CD4-positive, alpha-beta T cell treated with Interleukin-1 beta for 1 hour (primary cell): ENCODE measurements at regions not wholly inside any gene's neighbourhood (a gene's known extent, or its start where the extent isn't known, plus 50 kb on each side); places are given as distances from the start of the nearest gene placed in this dataset.
"Not testable (repeated sequence)": the region's sequence is repeated elsewhere in the genome, so short reads cannot be mapped to it uniquely, and the experiment has no call there.

ENCODE experiments used
- DNase-seq, 2 donors: peaks; one replicate each; pipeline ENCODE4 v3.0.0-alpha.2; 2020 to 2022

DNA sequence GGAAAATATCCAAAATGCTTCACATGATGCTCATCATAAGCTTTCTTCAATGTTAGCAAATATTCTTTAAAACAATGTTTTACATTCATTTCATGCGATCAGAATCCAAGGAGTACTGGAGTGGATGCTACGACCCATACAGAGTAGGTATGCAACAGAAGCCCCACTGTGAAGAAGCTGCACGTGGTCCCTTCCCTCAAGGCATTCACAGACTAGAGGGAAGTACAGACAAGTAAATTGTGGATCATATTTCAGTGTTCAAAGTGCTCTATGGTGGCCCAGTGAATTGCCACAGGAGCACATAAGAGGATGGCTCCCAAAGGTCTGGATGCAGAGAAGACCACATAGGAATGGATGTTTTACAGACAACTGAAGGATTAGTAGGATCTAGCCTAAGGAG lies 789.9 kb downstream of the IGSF11 start:
- DNase-seq, result no peak

DNA sequence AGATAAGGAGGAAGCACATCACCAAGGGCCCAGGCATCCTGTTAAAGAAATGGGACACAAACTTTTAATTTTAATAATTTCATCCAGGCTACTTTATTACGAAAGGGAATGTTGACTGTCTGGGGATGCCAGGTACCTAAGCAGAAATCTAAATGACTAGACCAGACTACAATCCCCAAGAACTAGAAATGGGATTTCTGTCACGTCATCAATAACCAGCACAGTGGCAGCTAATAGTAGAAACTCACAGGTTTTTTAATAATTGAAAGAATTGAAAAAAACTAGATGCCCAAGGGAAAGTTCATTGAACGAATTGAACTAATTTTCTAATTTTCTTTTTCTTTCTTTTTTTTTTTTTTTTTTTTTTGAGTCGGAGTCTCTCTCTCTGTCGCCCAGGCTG lies 789.3 kb downstream of the IGSF11 start:
- DNase-seq, result no peak

DNA sequence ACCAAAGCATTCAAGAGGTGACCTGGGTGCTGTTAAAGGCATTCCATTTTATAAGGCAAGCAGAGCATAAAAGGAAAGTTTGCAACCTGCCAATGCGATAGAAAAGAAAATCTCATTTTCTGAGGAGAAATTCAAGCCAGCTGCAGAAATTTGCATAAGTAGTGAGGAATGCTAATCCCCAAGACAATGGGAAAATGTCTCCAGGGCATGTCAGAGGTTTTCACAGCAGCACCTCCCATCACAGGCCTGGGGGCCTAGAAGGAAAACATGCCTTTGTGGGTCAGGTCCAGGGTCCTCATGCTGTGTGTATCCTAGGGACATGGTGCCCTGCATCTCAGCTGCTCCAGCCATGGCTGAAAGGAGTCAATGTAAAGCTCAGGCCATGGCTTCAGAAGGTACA lies 775.8 kb downstream of the IGSF11 start:
- DNase-seq, result not testable (repeated sequence)

DNA sequence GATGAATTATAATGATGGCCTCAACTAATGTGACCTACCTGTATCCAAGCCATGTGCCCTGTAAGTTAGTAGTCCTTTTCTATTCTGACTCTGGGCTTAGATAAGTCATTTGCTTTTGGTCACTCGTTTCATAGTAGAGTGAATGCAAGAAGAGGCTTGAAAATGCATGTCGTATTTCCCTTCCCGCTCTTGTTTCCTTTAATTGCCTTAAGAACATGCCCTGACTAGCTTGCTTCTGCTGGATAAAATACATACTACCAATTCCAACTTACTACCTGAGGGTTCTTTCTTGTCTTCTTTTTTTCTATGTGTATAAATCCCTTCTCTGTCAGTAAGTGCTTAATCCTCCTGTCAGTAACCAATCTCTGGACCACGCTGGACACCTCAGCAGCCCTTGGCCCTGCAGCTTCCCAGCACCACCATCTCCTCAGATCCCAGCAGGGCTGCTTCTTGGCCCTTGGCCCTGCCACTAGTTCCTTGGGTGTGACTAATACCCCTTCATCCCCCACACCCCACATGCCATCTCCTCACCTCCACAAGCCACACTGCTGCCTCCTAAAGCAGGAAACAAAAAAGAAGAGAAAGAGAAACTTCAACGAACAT lies 771.7 kb downstream of the IGSF11 start:
- DNase-seq, result no peak

DNA sequence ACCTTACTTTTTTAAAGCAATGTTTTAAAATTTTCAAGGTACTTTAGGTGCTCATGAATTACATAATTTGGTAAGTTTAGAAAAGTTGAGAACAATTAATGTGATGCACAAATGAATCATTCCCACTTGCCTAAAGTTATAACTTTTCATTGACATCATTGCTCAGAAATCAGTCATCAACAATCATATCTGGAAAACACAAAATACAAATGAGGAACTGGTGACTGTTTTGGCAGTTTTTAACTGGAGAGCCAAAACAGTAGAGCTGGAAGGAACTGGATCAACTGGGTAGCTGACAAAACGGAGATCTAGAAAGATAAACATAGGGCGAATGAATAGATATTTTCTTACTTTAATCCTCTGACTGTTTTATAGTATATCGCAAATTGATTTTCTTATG lies 767.1 kb downstream of the IGSF11 start:
- no peak for DNase-seq

DNA sequence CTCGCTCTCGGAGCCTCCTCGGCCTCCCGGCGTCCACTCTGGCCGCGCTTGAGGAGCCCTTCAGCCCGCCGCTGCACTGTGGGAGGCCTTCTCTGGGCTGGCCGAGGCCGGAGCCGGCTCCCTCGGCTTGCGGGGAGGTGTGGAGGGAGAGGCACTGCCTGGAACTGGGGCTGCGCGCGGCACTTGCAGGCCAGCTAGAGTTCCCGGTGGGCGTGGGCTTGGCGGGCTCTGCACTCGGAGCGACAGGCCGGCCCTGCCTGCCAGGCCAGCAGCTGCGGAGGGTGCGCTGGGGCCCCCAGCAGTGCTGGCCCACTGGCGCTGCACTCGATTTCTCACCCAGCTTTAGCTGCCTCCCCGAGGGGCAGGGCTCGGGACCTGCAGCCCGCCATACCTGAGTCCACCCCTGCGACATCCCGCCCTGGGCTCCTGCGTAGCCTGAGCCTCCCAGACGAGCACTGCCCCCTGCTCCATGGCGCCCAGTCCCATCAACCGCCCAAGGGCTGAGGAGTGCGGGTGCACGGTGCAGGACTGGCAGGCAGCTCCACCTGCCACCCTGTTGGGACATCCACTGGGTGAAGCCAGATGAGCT lies 765.0 kb downstream of the IGSF11 start:
- no peak for DNase-seq

DNA sequence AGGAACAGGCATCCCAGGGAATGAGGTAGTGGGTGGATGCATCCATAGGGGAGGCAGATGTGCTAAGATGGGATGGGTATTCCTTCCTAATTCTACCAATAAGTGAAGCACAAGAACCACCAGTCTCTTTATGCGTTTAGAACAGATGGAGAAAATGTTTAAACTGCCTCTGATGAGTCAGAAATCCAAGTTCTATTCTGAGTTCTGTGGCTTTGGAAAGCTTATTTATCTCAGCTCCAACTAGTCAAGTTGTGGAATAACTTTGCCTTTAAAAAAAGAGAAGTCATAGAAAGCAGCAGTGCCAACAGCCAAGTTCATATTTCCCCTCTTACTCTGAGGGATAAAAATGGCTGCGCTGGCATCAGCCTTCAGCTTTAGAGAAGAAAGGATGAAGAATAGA lies 761.7 kb downstream of the IGSF11 start:
- DNase-seq, result no peak

DNA sequence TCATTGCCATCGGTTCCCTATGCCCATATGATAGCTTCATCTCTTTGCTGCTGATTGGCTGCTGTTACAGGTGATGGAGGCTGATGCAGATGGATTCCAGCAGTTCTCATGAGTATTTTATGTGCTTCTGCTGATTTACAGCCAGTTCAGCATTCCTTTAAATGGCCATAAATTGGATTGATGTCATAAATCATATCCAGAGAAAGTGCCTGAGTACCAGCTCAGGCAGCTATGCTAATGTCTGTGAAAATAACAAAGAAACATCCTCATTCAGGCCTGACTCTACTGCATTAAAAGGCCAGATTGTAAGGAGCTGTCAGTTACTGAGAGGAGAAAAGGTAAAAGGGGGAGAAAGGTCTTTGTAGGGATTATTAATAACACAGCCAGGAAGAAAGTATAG lies 756.8 kb downstream of the IGSF11 start:
- DNase-seq, result no peak

DNA sequence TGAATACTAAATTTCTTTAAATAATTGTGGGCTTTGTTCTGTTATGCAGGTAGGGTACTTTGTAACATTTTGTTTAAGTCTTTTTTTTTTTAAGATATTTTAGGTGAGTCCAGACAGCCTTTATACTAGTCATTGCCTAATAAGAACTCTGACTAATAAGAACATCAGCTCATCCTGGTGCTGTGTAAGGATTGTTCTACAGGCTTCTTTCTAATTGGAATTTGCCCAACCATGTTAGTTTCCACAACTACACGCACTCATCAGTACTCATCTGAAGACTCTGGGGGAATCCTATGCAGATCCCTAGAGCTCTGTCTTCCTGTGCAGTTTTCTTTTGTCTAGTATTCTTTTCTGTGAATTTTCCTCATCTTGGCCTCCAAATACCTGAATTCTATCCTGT lies 741.8 kb downstream of the IGSF11 start:
- DNase-seq, result no peak

DNA sequence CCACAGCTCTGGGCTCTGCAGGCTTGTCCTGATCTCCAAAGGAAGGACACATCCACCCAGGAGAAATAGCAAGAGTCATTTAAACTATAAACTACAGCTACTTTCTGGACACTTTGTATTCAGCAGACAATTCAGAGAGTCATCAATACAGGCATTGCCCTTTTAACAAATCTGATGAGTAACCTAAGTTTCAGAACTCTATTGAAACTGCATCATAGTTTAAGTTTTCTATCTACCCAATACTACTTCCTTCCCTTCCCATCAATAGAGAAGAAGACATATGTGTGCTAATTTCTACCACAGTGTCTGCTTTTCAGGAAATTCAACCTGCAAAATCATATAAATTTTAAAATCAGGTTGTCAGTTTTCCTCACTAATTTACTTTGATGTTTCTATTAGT lies 736.5 kb downstream of the IGSF11 start:
- no peak for DNase-seq

DNA sequence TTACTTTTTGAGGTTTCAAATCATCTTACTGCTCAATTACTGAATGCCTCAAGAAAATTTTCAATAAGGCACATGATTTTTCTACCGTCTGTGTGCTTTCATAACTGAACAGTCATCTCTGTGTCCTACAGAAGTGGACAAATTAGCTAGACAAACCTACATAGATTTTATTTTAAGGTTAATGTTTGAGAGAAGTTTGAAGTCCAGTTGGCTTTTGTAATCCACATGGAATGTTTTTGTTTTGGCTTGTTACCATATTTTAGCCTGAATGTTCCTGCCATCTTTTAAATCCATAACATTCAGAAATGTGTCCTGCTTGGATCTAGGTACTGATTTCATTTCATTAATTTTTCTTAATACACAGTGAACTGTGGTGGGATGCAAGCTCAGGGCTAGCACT lies 730.1 kb downstream of the IGSF11 start:
- DNase-seq, result no peak

DNA sequence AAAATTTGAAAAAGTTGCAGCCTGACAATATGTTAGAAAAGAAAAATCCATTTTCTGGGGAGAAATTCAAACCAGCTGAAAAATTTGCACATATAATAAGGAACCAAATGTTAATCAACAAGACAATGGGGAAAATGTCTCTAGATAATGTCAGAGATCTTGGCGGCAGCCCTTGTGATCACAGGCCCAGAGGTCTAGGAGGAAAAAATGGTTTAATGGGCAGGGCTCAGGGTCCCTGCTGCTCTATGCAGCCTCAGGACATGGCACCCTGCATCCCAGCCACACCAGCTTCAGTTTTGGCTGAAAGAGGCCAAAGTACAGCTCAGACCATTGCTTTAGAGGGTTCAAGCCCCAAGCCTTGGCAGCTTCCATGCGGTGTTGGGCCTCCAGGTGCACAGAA lies 701.9 kb downstream of the IGSF11 start:
- no peak for DNase-seq

DNA sequence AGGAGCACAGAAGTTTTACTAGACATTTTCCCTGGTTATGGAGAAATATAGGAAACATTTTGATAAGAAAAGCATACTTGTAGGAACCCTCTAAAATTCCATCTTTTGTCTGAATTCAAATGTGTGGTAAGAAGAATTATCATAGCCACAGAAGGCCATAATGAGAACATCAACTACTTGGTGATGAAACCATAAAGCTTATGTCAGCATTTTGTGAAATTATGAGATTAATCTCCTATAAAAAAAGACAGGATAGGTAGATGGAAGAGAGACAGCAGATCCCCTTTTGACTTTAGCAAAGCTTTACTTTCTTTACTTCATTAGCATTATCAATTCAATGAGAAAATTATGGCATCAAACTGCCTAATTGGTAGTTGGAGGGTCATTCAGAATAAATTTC lies 697.0 kb downstream of the IGSF11 start:
- DNase-seq, result no peak

DNA sequence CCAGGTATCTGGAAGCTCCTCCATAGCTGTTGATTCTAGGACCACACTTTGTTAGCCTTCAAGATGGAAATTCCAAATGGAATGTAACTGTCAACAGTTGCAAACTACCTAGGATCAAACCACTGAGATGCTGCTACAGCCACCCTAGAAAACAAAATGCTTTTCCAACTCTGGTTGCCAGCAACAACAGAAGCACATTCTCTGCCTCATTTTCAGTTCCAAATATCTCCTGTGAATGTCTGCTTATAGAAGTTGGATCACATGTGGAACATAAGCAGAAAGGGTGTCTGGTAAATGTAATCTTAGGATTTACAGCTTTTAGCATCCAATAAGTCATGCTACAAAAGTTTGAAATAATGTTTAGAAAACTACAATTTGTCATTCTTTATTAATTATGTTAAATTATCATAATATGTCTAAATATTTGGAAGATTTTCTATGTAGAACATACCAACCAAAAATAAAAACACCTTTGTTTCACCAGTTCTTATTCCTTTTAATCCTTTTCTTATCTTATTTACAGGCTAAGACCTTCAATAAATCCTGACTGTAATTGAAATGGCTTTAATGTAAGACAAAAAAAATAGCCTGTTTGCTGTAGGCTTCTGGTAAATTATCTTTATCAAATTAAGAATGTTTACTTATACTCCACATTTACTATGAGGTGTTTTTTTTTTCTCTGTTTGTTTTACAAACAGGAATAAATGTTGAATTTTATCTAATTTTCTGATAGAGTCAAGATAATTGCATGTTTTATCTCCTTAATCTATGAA lies 687.1 kb downstream of the IGSF11 start:
- no peak for DNase-seq

DNA sequence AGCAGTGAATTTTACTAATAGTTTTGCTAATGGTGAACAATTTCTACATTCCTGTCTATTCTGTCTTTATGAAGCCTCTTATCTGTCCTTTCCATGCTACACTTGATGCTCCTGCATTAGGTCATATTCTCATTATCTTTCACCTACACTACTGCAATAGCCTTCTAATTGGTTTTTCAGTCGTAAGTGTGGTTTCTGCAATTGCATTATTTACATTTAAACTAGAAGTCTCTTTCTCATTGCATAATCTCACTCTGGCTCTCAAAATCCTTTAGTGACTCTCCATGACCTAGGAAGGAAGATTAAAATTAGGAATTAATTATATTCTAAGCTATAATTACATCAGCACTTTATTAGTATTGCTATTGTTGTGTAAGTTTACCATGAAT lies 686.5 kb downstream of the IGSF11 start:
- no peak for DNase-seq

DNA sequence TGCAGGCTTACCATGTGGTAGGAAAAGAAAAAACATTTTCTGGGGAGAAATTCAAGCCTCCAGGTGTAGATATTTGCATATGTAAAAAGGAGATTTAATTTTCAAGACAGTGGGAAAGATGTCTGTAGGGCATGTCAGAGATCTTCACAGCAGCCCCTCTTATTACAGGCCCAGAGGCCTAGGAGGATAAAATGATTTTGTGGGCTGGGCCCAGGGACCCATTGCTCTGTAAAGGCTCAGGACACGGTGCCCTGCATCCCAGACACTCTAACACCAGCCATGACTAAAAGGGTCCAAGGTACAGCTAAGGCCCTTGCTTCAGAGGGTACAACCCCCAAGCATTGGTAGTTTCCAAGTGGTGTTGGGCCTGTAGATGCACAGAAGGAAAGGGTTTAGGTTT lies 680.1 kb downstream of the IGSF11 start:
- no peak for DNase-seq

DNA sequence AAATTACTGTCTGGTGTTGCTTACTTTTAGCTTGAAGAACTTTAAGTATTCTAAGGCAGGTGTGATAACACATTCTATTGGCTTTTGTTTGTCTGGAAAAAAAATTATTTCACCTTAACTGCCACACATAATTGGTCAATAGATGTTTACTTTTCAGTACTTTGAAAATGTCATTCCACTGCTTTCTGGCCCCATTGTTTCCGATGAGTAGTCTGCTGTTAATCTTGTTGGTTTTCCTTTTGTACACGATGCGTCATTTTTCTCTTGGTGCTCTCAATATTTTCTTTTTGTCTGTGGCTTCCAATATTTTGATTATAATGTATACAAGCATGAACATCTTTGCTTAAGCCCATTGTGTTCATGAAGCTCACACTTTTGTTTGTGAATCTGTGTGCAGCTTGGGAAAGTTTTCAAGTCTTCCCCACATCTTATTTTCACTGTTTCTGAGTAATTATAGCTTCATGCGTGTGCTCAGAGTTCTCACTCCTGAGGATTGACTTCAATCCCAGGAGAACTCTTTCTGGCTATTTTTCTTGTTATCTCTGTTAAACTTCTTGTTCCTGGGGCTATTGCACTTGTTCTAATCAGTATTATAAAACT lies 664.7 kb downstream of the IGSF11 start:
- no peak for DNase-seq

DNA sequence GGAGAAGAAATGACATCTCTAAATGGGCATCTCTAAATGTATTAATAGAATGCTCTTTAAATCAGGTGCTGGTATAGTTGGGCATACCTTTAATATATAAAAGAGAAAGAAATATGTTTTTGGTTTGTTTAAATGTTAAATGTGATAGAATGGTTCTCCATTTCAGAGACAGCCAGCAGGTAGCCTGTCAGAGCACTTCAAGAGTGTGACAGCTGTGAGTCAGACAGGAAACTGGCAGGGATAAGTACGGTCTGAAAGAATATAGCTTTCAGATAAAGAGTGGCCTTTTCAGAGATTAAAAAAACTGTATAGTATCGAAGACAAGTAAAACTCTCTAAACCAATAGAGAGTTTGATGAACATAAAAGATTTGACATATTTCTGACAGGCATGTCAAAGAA lies 654.1 kb downstream of the IGSF11 start:
- no peak for DNase-seq

DNA sequence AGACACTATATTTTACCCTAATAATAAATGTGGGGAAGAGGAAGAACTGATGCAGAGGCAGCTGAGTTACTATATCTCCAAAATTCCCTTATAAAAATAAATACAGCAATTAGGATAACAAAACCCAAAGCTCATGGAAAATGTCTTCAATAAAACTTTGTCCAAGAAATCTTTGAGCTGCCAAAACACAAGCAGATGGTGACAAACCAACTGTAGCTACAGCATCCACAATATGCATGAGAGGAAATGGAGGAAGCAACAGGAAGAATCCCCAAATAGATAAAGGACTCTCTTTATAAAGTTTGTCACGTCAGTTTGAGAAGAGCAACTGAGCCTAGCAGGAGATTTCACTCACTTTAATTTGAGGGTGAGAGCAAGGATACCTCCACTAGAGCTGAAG lies 638.2 kb downstream of the IGSF11 start:
- no peak for DNase-seq

DNA sequence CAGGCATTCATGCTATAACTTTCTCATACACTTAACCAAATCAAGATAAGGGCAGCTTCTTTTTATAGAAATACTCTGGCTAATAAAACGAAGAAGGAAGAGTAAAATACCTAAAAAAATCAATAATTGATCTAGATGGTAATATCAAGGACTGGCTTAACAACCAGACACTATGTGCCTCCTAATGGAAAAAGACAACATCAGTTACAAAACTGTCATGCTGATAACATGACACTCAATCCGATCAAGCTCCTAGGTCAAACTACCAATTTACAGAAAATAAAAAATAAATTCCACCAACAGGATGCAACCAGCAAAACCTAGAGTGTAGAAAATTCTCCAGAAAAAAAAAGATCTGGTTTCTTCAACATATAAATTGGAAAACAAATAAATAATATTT lies 634.6 kb downstream of the IGSF11 start:
- no peak for DNase-seq

DNA sequence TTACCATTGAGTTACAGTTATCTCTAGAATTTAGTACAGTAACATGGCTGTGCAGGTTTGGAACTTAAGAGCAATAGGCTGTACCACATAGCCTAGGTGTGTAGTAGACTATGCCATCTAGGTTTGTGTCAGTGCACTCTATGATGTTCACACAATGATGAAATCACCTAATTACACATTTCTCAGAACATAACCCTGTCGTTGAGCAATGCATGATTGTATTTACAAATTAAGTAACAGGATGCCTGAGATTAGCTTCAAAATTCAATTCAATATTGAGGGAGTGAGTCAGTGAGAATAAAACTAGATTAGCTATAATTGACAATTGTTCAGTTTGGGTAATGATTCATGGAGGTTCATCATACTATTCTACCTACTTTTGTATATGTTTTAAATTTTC lies 633.8 kb downstream of the IGSF11 start:
- no peak for DNase-seq

DNA sequence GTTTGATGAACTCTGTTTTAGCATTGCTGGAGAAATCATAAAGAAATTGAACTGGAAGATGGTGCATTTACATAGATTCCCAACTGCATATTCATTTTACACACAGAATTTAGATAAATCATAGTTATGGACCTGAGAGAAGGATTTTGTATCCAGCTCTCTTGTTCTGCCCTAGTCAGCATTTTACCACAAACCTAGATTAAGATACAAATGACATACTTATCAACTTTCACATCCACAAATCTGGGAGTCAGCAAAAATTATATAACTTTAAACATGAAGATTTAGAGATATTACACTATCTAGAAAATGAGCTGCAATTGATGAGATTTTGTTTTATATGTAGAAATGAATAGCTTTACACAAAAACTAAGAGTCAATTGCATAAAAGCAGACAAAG lies 632.8 kb downstream of the IGSF11 start:
- no peak for DNase-seq

DNA sequence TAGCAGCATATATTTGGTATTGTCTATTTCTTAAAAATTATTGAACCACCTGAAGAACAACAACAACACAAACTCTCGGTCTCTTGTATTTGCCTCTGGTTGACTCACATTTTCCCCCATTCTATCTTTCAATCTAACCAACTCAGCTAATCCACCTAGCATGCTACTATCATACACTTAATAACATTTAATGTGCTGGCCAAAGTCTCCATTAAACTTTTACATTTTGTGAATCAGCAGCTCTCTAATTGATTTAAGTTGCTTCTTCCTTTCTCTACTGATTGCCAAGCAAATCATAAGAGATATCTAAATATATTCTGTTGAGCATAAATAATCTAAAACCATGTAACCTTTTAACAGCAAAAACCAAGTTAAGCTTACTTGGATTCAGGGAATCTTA lies 631.7 kb downstream of the IGSF11 start:
- DNase-seq, result no peak

DNA sequence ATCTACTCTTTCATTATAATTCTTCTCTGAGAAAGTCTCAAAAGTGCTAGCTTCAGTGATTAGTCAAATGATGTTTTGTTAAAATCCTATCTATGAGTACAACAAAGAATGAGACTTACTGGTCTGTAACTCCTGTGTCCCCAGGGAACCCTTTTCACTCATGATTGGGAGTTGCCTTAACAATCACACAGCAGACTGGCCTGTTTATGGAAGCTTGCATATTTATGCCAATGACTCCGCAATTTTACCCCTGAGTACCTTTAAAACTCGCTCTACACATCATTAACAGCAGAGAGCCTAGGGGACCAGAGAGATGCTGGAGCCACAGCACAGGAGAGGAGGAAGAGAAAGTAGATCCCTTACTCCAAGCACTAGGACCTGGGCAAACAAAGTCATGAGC lies 628.1 kb downstream of the IGSF11 start:
- DNase-seq, result no peak
